Lower leg skin (tissue), 4 donors: ENCODE measurements at regions not wholly inside any gene's neighbourhood (a gene's known extent, or its start where the extent isn't known, plus 50 kb on each side); places are given as distances from the start of the nearest gene placed in this dataset.

Experiments used
- DNase-seq, 2 donors: peaks; one replicate each; pipeline ENCODE4 v3.0.0-alpha.2; 2019; ENCODE audit warnings: low spot score in 2 of 2
- H3K4me3 ChIP-seq: fragments of 200-600 bp; sonication (generic); 2 replicates; pipeline ENCODE4 v1.5.1; 2017; ENCODE audit warnings: mild to moderate bottlenecking, low read depth; ENCODE audit not compliant: poor library complexity, severe bottlenecking
- POLR2A ChIP-seq, 2 donors: fragments of 450-650 bp; IDR thresholded peaks; one replicate each; pipeline ENCODE4 v1.6.1; 2016 to 2017; ENCODE audit warnings: antibody characterized with exemption in 2 of 2, mild to moderate bottlenecking in 1 of 2, moderate library complexity in 1 of 2
- WGBS, 2 donors: methylation state at CpG; one replicate each; pipeline ENCODE4 v1.1.5; 2018; 5-methylcytosine and 5-hydroxymethylcytosine counted together
- intact Hi-C: fragments of 100-400 bp; cut with DNase I; formaldehyde crosslinking; loops from one replicate; pipeline ENCODE4 v1.15.0; 2023; ENCODE audit warnings: low total_unique reads
- TF ChIP-seq, protein P1 (sequence below), 3 donors: fragments of 450-650 bp; IDR thresholded peaks; one replicate each; pipeline ENCODE4 v1.5.1; 2016; ENCODE audit warnings: antibody characterized with exemption in 3 of 3, mild to moderate bottlenecking in 3 of 3, moderate library complexity in 2 of 3

DNA sequence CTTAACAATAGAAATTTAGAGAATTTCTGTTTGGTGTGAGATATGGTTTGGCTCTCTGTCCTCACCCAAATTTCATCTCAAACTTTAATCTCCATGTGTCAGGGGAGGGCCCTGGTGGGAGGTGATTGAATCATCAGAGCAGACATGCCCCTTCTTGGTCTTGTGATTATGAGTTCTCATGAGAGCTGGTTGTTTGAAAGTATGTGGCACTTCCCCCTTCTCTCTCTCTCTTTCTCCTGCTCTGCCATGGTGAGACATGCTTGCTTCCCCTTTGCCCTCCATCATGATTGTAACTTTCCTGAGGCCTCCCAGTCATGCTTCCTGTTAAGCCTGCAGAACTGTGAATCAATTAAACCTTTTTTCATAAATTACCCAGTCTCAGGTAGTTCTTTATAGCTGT lies 524.7 kb upstream of the ACVR2A start:
- no peak overlapping the region for H3K4me3 ChIP-seq
- intact Hi-C loops: no loop called here
- no peak for DNase-seq
- TF ChIP-seq, protein P1, sequence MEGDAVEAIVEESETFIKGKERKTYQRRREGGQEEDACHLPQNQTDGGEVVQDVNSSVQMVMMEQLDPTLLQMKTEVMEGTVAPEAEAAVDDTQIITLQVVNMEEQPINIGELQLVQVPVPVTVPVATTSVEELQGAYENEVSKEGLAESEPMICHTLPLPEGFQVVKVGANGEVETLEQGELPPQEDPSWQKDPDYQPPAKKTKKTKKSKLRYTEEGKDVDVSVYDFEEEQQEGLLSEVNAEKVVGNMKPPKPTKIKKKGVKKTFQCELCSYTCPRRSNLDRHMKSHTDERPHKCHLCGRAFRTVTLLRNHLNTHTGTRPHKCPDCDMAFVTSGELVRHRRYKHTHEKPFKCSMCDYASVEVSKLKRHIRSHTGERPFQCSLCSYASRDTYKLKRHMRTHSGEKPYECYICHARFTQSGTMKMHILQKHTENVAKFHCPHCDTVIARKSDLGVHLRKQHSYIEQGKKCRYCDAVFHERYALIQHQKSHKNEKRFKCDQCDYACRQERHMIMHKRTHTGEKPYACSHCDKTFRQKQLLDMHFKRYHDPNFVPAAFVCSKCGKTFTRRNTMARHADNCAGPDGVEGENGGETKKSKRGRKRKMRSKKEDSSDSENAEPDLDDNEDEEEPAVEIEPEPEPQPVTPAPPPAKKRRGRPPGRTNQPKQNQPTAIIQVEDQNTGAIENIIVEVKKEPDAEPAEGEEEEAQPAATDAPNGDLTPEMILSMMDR (IDR thresholded peaks at IDR 0.05): no peak
- TF ChIP-seq POLR2A (IDR thresholded peaks at IDR 0.05): no peak

DNA sequence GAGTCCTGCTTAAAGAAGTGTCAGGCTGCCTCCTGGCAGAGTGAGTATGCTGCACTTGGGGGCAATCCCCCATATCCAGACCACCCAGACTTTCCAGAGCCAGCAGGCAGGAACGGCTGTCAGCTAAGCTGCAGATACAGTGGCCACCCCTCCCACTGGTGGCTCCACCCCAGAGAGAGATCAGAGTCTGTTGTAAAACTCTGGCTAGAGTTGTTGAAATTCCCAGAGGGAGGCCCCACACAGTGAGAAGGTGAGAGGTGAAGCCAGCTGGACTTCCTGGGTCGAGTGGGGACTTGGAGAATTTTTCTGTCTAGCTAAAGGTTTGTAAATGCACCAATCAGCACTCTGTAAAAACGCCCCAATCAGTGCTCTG lies 533.8 kb upstream of the ACVR2A start:
- TF ChIP-seq POLR2A (IDR thresholded peaks at IDR 0.05): no peak
- TF ChIP-seq, protein P1 (IDR thresholded peaks at IDR 0.05): no peak
- no peak overlapping the region for H3K4me3 ChIP-seq
- WGBS, 2 donors: 46 to 63% methylated on average over 3 of the region's 3 CpGs
- intact Hi-C loops: no loop called here
- no peak for DNase-seq

DNA sequence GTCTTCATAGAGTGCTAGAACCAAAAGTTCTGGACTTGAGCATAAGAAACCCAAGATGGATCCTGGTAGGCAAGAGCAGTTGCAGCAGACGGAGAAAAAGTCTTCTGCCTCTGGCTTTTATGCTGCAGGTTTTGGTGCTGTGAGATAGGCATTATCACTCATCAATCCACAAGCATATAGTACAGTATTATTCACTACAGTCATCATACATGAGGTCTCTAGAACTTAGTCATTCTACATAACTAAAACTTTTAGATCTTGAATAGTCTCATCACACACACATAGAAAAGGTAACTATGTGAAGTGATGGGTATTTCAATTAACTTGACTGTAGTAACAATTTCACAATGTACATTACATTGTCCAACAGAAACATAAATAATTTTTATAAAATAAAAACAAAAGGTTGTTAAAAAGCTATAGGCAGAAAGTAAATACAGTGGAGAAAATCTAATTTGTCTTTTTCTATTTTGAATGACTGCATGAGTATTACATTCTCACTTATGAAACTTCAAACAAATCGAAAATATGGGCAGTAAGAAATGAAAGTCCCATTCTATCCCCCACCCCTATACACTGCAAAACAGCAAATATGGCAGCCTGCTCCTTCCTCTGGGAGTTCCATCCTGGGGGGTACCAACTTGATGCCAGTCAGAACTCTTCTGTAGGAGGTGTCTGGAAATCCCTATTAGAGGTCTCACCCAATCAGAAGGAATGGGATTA lies 534.3 kb upstream of the ACVR2A start:
- 91 to 92% methylated on average over 2 of the region's 2 CpGs for WGBS, 2 donors
- intact Hi-C loops: no loop called here
- TF ChIP-seq, protein P1 (IDR thresholded peaks at IDR 0.05): no peak
- no peak for TF ChIP-seq POLR2A (IDR thresholded peaks at IDR 0.05)
- no peak overlapping the region for H3K4me3 ChIP-seq
- no peak for DNase-seq

DNA sequence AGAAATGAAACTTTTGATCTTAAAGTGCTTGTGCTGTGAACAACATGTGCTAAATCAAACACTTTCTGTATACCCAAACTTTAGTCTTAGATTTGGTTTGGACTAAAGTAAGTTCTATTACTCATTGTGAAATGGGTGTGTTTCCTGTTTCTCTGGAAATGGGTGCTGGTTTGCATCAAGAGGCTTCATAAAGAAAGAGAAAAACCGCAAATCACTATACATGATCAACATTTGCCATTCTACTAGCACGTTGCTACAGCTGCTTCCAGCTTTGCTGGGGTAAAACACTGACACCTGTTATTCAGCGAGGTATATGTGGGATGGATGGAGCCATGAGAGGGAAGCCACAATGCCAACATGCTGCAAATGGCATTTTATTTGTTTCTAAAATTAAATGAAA lies 547.0 kb upstream of the ACVR2A start:
- WGBS, 2 donors: 86 to 88% methylated on average over 3 of the region's 3 CpGs
- H3K4me3 ChIP-seq: no peak overlapping the region
- TF ChIP-seq POLR2A (IDR thresholded peaks at IDR 0.05): no peak
- TF ChIP-seq, protein P1 (IDR thresholded peaks at IDR 0.05): no peak
- no peak for DNase-seq
- intact Hi-C loops: no loop called here

DNA sequence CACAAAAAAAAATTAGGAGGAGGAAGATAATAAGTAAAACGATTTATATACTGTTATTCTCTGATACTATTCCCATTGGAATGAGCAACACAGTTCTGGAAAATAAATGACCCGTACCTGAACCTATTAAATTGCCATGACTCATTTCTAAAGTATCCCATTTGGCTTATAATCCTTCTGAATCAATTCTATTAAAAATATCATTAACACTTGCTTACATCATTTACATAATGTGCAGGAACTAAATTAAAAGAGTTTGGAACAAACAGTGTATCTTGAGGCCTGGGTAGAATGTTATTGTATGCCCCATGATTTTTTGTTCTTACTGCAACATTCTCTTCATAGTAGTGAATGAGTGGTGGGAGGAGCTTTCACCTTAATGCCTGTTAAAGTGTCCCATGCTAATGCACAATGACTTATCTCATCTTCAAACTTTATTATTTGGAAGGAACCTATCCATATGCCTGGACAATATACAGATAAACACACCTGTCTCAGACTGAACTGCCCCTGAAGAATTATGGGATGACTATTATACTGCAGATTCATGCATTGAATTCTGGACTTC lies 549.9 kb upstream of the ACVR2A start:
- intact Hi-C loops: no loop called here
- no peak for DNase-seq
- WGBS, 2 donors: 31 to 34% methylated on average over 2 of the region's 2 CpGs
- TF ChIP-seq, protein P1 (IDR thresholded peaks at IDR 0.05): no peak
- TF ChIP-seq POLR2A (IDR thresholded peaks at IDR 0.05): no peak
- no peak overlapping the region for H3K4me3 ChIP-seq
